ENCODE measurements at regions not wholly inside any gene's neighbourhood (a gene's known extent, or its start where the extent isn't known, plus 50 kb on each side); places are given as distances from the start of the nearest gene placed in this dataset.

- no peak for TF ChIP-seq CTCF (IDR thresholded peaks at IDR 0.05)
- TF ChIP-seq POLR2A (IDR thresholded peaks at IDR 0.05) = no peak
Observed at GRCh38 chr11:87459351-87459750, 421.6 kb downstream of the TMEM135 start.

Measured in Peyer's patch (tissue), 4 donors.